ENCODE measurements at regions not wholly inside any gene's neighbourhood (a gene's known extent, or its start where the extent isn't known, plus 50 kb on each side); places are given as distances from the start of the nearest gene placed in this dataset.
"Not testable (repeated sequence)": the region's sequence is repeated elsewhere in the genome, so short reads cannot be mapped to it uniquely, and the experiment has no call there.

DNA sequence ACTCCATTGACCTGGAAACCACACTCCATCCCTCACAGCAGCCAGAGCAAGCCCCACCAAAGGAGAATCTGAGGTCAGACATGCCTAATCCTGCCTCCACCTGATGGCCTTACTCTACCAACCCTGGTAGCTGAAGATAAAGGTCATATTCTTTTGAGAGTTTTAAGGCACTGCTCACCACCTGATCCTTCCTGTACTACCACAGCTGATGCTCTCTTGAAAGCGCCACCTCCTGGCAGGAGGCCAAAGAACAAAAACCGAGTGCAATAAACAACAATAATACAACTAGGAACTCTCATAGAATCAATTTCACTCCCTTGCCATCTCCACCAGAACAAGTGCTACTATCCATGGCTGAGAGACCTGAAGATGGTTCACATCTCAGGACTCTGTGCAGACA, 301.6 kb downstream of the NAF1 start:
- no peak for DNase-seq
- no peak overlapping the region for H3K4me3 ChIP-seq

DNA sequence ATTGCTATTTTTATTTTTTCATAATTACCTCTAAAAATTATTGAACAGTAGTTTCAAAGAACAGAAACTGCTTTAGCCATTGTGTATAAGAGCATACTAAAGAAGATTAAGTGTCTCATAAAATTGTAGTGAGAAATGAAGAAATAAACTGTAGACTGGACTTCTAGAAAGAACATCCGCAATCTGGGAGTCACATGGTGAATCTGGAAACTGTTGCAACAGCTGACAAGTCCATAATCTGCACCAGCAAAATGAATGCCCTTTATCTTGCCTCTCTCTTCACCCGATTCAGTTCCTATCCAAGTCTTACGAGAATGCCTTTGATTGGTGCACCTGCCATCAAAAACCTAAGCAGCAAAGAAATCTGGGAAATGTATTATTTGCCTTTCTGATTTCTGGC, 312.9 kb downstream of the NAF1 start:
- Histone ChIP-seq H3K9me3 (no peaks in the 10 kb centered on the region), H3K36me3 (no peaks in the 10 kb centered on the region), H3K4me1 (no peaks in the 10 kb centered on the region), H3K4me3 (no peak overlapping the region), H3K27me3 (no peaks in the 10 kb centered on the region), H3K27ac (no peak overlapping the region)
- TF ChIP-seq POLR2A (IDR thresholded peaks at IDR 0.05) = no peak
- TF ChIP-seq, protein P1, sequence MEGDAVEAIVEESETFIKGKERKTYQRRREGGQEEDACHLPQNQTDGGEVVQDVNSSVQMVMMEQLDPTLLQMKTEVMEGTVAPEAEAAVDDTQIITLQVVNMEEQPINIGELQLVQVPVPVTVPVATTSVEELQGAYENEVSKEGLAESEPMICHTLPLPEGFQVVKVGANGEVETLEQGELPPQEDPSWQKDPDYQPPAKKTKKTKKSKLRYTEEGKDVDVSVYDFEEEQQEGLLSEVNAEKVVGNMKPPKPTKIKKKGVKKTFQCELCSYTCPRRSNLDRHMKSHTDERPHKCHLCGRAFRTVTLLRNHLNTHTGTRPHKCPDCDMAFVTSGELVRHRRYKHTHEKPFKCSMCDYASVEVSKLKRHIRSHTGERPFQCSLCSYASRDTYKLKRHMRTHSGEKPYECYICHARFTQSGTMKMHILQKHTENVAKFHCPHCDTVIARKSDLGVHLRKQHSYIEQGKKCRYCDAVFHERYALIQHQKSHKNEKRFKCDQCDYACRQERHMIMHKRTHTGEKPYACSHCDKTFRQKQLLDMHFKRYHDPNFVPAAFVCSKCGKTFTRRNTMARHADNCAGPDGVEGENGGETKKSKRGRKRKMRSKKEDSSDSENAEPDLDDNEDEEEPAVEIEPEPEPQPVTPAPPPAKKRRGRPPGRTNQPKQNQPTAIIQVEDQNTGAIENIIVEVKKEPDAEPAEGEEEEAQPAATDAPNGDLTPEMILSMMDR (IDR thresholded peaks at IDR 0.05) = no peak
- intact Hi-C loops (cut with DNase I; ENCODE audit: low total_unique reads) = no loop called here
- DNase-seq = no peak

More for the DNA sequence above, 301.6 kb downstream of the NAF1 start:
- Histone ChIP-seq H3K4me1 (no peaks in the 10 kb centered on the region), H3K9me3 (no peaks in the 10 kb centered on the region), H3K36me3 (no peaks in the 10 kb centered on the region), H3K27ac (no peak overlapping the region), H3K27me3 (no peaks in the 10 kb centered on the region)
- no peak for TF ChIP-seq POLR2A (IDR thresholded peaks at IDR 0.05)
- TF ChIP-seq, protein P1 (IDR thresholded peaks at IDR 0.05) = no peak
- intact Hi-C loops (cut with DNase I; ENCODE audit: low total_unique reads) = no loop called here

DNA sequence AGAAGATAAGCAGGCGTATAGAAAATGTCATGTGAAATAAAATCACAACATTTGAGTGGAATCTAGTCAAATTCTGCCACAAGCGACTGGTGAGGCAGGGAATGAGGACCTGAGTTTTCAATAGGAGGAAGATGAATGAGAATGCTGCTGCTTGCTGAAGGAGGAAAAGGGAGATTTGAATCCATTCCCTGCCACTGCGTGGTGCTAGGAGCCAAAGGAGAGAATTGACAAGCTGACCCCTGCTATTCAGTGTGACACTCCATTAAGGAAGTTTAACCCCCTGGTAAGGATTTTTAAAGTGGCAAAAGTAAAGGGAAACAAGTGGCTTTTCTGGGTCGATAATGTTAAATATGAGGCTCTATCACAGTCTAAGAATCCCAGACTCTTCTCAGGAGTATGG, 314.0 kb downstream of the NAF1 start:
- Histone ChIP-seq H3K27me3 (no peaks in the 10 kb centered on the region), H3K36me3 (no peaks in the 10 kb centered on the region), H3K27ac (no peak overlapping the region), H3K4me1 (no peaks in the 10 kb centered on the region), H3K9me3 (no peaks in the 10 kb centered on the region), H3K4me3 (no peak overlapping the region)
- intact Hi-C loops (cut with DNase I; ENCODE audit: low total_unique reads) = no loop called here
- DNase-seq = no peak
- TF ChIP-seq, protein P1 (IDR thresholded peaks at IDR 0.05) = no peak
- no peak for TF ChIP-seq POLR2A (IDR thresholded peaks at IDR 0.05)

DNA sequence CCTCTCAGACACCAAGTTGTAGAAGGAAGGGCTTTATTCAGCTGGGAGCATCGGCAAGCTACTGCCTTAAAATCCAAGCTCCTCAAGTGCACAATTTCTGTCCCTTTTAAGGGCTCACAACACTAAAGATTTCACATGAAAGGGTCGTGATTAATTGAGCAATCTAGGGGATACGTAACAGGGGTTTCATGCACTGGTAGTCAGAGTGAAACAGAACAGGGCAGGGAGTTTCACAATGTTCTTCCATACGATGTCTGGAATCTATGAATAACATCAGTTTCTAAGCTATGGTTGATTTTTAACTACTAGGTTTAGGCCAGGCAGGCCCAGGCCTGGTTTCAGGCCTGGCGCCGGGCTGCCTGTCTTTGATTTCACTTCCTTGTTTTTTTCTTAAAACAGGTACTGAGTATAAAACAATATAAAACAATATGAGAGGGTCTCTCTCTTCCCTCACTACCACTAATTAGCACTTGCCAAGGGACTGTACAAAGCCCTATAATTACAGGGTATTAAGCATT, 315.4 kb downstream of the NAF1 start:
- H3K4me3 ChIP-seq; H3K27ac ChIP-seq; DNase-seq; H3K27me3 ChIP-seq; H3K9me3 ChIP-seq; intact Hi-C loops (cut with DNase I; ENCODE audit: low total_unique reads); H3K36me3 ChIP-seq; H3K4me1 ChIP-seq: not testable (repeated sequence)

DNA sequence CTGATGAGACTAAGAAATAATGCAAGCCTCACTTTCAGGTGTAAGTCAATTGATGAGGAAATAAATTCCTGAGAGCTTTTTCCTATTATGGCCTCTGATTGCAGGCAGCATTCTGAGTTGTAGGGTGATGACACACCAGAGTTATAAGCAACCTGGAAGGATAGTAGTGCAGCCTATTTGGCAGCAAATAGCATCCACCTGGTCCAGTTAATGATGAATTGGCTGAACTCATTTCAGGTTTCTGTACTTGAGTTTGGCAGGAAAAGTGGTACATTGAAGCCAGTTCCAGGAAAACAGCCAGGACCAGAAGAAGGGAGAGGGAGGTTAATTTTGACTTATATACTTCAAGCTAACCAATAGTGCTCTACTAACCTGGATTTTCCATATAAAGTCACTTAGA, 316.8 kb downstream of the NAF1 start:
- DNase-seq = no peak
- no peaks in the 10 kb centered on the region for H3K36me3 ChIP-seq
- H3K4me3 ChIP-seq = no peak overlapping the region
- no peak for TF ChIP-seq POLR2A (IDR thresholded peaks at IDR 0.05)
- TF ChIP-seq, protein P1 (IDR thresholded peaks at IDR 0.05) = no peak
- H3K9me3 ChIP-seq = no peaks in the 10 kb centered on the region
- H3K27ac ChIP-seq = no peak overlapping the region
- H3K4me1 ChIP-seq = no peaks in the 10 kb centered on the region
- no peaks in the 10 kb centered on the region for H3K27me3 ChIP-seq
- intact Hi-C loops (cut with DNase I; ENCODE audit: low total_unique reads) = no loop called here

DNA sequence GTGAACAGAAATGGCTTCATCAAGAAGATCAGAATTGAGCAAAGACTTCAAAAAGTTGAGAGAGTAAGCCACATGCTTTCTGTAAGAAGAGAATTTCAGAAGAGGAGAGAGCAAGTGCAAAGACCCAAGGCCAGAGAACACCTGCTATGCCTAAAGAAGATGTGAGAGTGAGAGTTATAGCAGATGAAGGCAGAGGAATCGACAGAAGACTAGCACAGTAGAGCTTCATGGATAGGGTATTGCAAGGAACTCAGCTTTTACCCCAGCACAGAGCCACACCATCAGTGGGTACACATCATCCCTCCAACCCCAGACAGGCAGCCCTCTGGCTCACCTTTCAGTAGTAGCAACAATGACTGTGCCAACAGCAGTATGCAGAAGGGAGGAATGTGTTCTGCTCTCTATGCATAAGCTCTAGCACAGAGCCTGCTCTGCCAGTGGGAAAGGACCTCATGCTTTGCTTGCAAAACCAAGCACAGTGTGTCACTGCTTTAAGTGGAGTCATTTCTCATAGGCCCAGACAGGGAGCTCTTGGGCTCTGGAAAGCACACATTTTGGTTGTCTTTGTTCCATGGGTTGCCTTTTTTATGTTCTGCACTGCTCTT, 318.6 kb downstream of the NAF1 start:
- Histone ChIP-seq H3K36me3 (no peaks in the 10 kb centered on the region), H3K9me3 (no peaks in the 10 kb centered on the region), H3K27ac (no peak overlapping the region), H3K4me1 (no peaks in the 10 kb centered on the region), H3K27me3 (no peaks in the 10 kb centered on the region), H3K4me3 (no peak overlapping the region)
- intact Hi-C loops (cut with DNase I; ENCODE audit: low total_unique reads) = no loop called here
- no peak for DNase-seq
- TF ChIP-seq, protein P1 (IDR thresholded peaks at IDR 0.05) = no peak
- TF ChIP-seq POLR2A (IDR thresholded peaks at IDR 0.05) = no peak

Measured in uterus (tissue), 3 donors.